HEK293 (cell line): ENCODE measurements at regions not wholly inside any gene's neighbourhood (a gene's known extent, or its start where the extent isn't known, plus 50 kb on each side); places are given as distances from the start of the nearest gene placed in this dataset.

ENCODE experiments used
- BCL11A ChIP-seq: fragments of 450-650 bp; formaldehyde crosslinking; IDR thresholded peaks from 2 replicates; pipeline ENCODE4 v1.5.1; 2016; ENCODE audit warnings: low read depth, missing biosample characterization, missing genetic modification characterization
- GLIS2 ChIP-seq: fragments of 450-650 bp; formaldehyde crosslinking; IDR thresholded peaks from 2 replicates; pipeline ENCODE4 v1.5.1; 2016; ENCODE audit warnings: missing biosample characterization, missing genetic modification characterization
- KLF7 ChIP-seq: fragments of 450-650 bp; formaldehyde crosslinking; IDR thresholded peaks from 2 replicates; pipeline ENCODE4 v1.5.1; 2016; ENCODE audit warnings: missing biosample characterization, missing genetic modification characterization, borderline replicate concordance
- KLF9 ChIP-seq: fragments of 450-650 bp; formaldehyde crosslinking; IDR thresholded peaks from 2 replicates; pipeline ENCODE4 v1.5.1; 2016; ENCODE audit warnings: missing biosample characterization, missing genetic modification characterization, low read depth
- OSR2 ChIP-seq: fragments of 450-650 bp; formaldehyde crosslinking; IDR thresholded peaks from 2 replicates; pipeline ENCODE4 v1.5.1; 2016; ENCODE audit warnings: missing biosample characterization, missing genetic modification characterization
- SALL2 ChIP-seq: fragments of 450-650 bp; formaldehyde crosslinking; IDR thresholded peaks from 2 replicates; pipeline ENCODE4 v1.5.0; 2017; ENCODE audit warnings: missing biosample characterization, mild to moderate bottlenecking, missing genetic modification characterization, borderline replicate concordance
- SETDB1 ChIP-seq: IDR thresholded peaks from one replicate; pipeline ENCODE4 v1.6.1; 2017; ENCODE audit warnings: mild to moderate bottlenecking, low read length, moderate library complexity, mixed read lengths; ENCODE audit not compliant: insufficient read length
- TCF7L2 ChIP-seq: IDR thresholded peaks from 2 replicates; pipeline ENCODE4 v1.6.1; 2011; ENCODE audit warnings: low read depth, mild to moderate bottlenecking, inconsistent platforms, low read length, moderate library complexity, borderline replicate concordance
- ZFP3 ChIP-seq: fragments of 450-650 bp; formaldehyde crosslinking; IDR thresholded peaks from 2 replicates; pipeline ENCODE4 v1.5.1; 2016; ENCODE audit warnings: low read depth, missing biosample characterization, missing genetic modification characterization
- ZNF112 ChIP-seq: fragments of 450-650 bp; formaldehyde crosslinking; IDR thresholded peaks from 2 replicates; pipeline ENCODE4 v1.5.0; 2017; ENCODE audit warnings: missing biosample characterization, missing genetic modification characterization
- ZNF114 ChIP-seq: fragments of 450-650 bp; formaldehyde crosslinking; IDR thresholded peaks from 2 replicates; pipeline ENCODE4 v1.5.0; 2017; ENCODE audit warnings: missing biosample characterization, missing genetic modification characterization
- ZNF121 ChIP-seq: fragments of 450-650 bp; formaldehyde crosslinking; IDR thresholded peaks from 2 replicates; pipeline ENCODE4 v1.5.1; 2016; ENCODE audit warnings: missing biosample characterization, missing genetic modification characterization
- ZNF132 ChIP-seq: fragments of 450-650 bp; formaldehyde crosslinking; IDR thresholded peaks from 2 replicates; pipeline ENCODE4 v1.5.1; 2017; ENCODE audit warnings: missing biosample characterization, missing genetic modification characterization, borderline replicate concordance
- ZNF146 ChIP-seq: fragments of 450-650 bp; formaldehyde crosslinking; IDR thresholded peaks from 2 replicates; pipeline ENCODE4 v1.5.1; 2016; ENCODE audit warnings: missing biosample characterization, missing genetic modification characterization
- ZNF169 ChIP-seq: fragments of 450-650 bp; formaldehyde crosslinking; IDR thresholded peaks from 2 replicates; pipeline ENCODE4 v1.5.1; 2016; ENCODE audit warnings: missing biosample characterization, missing genetic modification characterization
- ZNF175 ChIP-seq: fragments of 450-650 bp; formaldehyde crosslinking; IDR thresholded peaks from 2 replicates; pipeline ENCODE4 v1.5.1; 2016; ENCODE audit warnings: missing biosample characterization, missing genetic modification characterization
- ZNF19 ChIP-seq: fragments of 450-650 bp; formaldehyde crosslinking; IDR thresholded peaks from 2 replicates; pipeline ENCODE4; 2016; ENCODE audit warnings: missing biosample characterization, missing genetic modification characterization, low read depth
- ZNF2 ChIP-seq: fragments of 450-650 bp; formaldehyde crosslinking; IDR thresholded peaks from 2 replicates; pipeline ENCODE4 v1.5.1; 2016; ENCODE audit warnings: missing biosample characterization, missing genetic modification characterization
- ZNF266 ChIP-seq: fragments of 450-650 bp; formaldehyde crosslinking; IDR thresholded peaks from 2 replicates; pipeline ENCODE4 v1.5.1; 2016; ENCODE audit warnings: missing biosample characterization, missing genetic modification characterization, low read depth
- ZNF341 ChIP-seq: fragments of 450-650 bp; formaldehyde crosslinking; IDR thresholded peaks from 2 replicates; pipeline ENCODE4; 2016; ENCODE audit warnings: low read depth, missing biosample characterization, missing genetic modification characterization
- ZNF473 ChIP-seq: fragments of 450-650 bp; formaldehyde crosslinking; IDR thresholded peaks from 2 replicates; pipeline ENCODE4 v1.5.1; 2017; ENCODE audit warnings: missing biosample characterization, missing genetic modification characterization
- ZNF670 ChIP-seq: fragments of 450-650 bp; formaldehyde crosslinking; IDR thresholded peaks from 2 replicates; pipeline ENCODE4 v1.5.1; 2016; ENCODE audit warnings: missing biosample characterization, missing genetic modification characterization, low read depth
- ZNF76 ChIP-seq: fragments of 450-650 bp; formaldehyde crosslinking; IDR thresholded peaks from 2 replicates; pipeline ENCODE4; 2016; ENCODE audit warnings: low read depth, missing biosample characterization, missing genetic modification characterization, borderline replicate concordance
- ZNF768 ChIP-seq: fragments of 450-650 bp; formaldehyde crosslinking; IDR thresholded peaks from 2 replicates; pipeline ENCODE4 v1.5.1; 2018; ENCODE audit warnings: missing biosample characterization, mild to moderate bottlenecking, missing genetic modification characterization
- ZNF777 ChIP-seq: fragments of 450-650 bp; formaldehyde crosslinking; IDR thresholded peaks from 2 replicates; pipeline ENCODE4 v1.5.1; 2017; ENCODE audit warnings: missing biosample characterization, missing genetic modification characterization, borderline replicate concordance
- ZNF830 ChIP-seq: fragments of 450-650 bp; IDR thresholded peaks from 2 replicates; pipeline ENCODE4 v1.5.0; 2018; ENCODE audit warnings: missing biosample characterization, missing genetic modification characterization, low read depth, mild to moderate bottlenecking, moderate library complexity
- ZNF843 ChIP-seq: fragments of 450-650 bp; formaldehyde crosslinking; IDR thresholded peaks from 2 replicates; pipeline ENCODE4 v1.5.1; 2016; ENCODE audit warnings: missing biosample characterization, missing genetic modification characterization
- ZSCAN16 ChIP-seq: fragments of 450-650 bp; formaldehyde crosslinking; IDR thresholded peaks from 2 replicates; pipeline ENCODE4 v1.5.1; 2016; ENCODE audit warnings: missing biosample characterization, missing genetic modification characterization
- ZSCAN23 ChIP-seq: fragments of 450-650 bp; formaldehyde crosslinking; IDR thresholded peaks from 2 replicates; pipeline ENCODE4 v1.5.1; 2016; ENCODE audit warnings: missing biosample characterization, missing genetic modification characterization
- ZXDB ChIP-seq: fragments of 450-650 bp; formaldehyde crosslinking; IDR thresholded peaks from 2 replicates; pipeline ENCODE4 v1.5.1; 2016; ENCODE audit warnings: missing biosample characterization, missing genetic modification characterization
- TF ChIP-seq, protein P1 (sequence below): fragments of 450-650 bp; formaldehyde crosslinking; IDR thresholded peaks from 2 replicates; pipeline ENCODE4 v1.5.1; 2016; ENCODE audit warnings: missing biosample characterization, missing genetic modification characterization
- TF ChIP-seq, protein P2 (sequence below): fragments of 450-650 bp; formaldehyde crosslinking; IDR thresholded peaks from 2 replicates; pipeline ENCODE4 v1.5.1; 2017; ENCODE audit warnings: missing biosample characterization, missing genetic modification characterization
- TF ChIP-seq, protein P3 (sequence below): fragments of 450-650 bp; formaldehyde crosslinking; conservative IDR thresholded peaks from 2 replicates; pipeline ENCODE4 v1.5.1; 2016; ENCODE audit warnings: low read depth, missing biosample characterization, missing genetic modification characterization

DNA sequence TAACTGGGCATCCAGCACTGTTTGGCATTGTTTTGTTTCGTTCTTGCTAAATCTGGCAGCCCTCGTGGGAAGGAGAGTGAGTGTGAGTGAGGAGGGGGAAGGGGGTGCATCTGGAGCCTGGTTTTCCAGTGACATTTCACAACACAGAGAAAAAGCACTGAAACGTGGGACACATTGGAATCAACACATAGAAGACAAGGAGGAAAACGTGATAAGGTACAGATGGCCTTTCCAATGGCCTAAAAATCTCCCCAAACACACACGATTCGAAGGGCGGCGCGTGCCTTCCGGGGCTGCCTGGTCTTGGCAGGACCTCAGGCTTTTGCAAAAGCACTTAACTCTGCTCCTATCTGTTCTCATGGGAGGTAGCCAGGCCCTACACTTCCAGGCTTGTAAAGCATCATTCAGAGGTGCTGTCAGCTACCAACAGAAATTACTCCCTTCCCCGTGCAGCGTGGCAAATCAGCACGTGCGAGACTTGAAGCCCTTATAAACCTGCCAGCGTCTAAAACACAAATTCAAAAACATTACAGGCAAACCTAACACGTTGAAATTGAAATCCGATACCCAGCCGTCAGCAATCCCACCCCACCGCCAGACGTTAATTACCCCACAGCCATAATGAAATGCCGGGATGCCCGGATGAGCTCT lies 129.4 kb downstream of the OLFM1 start (continued):
- TF ChIP-seq, protein P1, sequence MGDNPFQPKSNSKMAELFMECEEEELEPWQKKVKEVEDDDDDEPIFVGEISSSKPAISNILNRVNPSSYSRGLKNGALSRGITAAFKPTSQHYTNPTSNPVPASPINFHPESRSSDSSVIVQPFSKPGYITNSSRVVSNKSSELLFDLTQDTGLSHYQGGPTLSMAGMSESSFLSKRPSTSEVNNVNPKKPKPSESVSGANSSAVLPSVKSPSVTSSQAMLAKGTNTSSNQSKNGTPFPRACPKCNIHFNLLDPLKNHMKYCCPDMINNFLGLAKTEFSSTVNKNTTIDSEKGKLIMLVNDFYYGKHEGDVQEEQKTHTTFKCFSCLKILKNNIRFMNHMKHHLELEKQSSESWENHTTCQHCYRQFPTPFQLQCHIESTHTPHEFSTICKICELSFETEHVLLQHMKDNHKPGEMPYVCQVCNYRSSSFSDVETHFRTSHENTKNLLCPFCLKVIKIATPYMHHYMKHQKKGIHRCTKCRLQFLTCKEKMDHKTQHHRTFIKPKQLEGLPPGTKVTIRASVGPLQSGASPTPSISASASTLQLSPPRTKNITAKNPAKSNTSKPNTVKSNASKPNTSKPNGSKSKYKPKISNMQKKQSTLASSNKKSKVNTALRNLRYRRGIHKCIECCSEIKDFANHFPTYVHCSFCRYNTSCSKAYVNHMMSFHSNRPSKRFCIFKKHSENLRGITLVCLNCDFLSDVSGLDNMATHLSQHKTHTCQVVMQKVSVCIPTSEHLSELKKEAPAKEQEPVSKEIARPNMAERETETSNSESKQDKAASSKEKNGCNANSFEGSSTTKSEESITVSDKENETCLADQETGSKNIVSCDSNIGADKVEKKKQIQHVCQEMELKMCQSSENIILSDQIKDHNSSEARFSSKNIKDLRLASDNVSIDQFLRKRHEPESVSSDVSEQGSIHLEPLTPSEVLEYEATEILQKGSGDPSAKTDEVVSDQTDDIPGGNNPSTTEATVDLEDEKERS (tag by site-specific recombination), result no peak
- no peak for TF ChIP-seq BCL11A
- TF ChIP-seq ZSCAN23 (tag by site-specific recombination), result no peak
- TF ChIP-seq ZNF169 (tag by site-specific recombination), result no peak
- no peak for TF ChIP-seq ZNF132 (tag by site-specific recombination)
- no peak for TF ChIP-seq ZFP3 (tag by site-specific recombination)
- TF ChIP-seq ZNF112 (tag by site-specific recombination), result no peak
- no peak for TF ChIP-seq ZNF768 (tag by site-specific recombination)
- 0 out of 2 replicates have a peak, but pooled peaks have one; percentile 22 for TF ChIP-seq ZNF2 (tag by site-specific recombination)
- no peak for TF ChIP-seq KLF7 (tag by site-specific recombination)
- no peak for TF ChIP-seq SALL2
- TF ChIP-seq TCF7L2, result no peak
- TF ChIP-seq ZNF121 (tag by site-specific recombination), result no peak
- TF ChIP-seq, protein P2, sequence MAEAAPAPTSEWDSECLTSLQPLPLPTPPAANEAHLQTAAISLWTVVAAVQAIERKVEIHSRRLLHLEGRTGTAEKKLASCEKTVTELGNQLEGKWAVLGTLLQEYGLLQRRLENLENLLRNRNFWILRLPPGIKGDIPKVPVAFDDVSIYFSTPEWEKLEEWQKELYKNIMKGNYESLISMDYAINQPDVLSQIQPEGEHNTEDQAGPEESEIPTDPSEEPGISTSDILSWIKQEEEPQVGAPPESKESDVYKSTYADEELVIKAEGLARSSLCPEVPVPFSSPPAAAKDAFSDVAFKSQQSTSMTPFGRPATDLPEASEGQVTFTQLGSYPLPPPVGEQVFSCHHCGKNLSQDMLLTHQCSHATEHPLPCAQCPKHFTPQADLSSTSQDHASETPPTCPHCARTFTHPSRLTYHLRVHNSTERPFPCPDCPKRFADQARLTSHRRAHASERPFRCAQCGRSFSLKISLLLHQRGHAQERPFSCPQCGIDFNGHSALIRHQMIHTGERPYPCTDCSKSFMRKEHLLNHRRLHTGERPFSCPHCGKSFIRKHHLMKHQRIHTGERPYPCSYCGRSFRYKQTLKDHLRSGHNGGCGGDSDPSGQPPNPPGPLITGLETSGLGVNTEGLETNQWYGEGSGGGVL (tag by site-specific recombination), result no peak
- TF ChIP-seq, protein P3, sequence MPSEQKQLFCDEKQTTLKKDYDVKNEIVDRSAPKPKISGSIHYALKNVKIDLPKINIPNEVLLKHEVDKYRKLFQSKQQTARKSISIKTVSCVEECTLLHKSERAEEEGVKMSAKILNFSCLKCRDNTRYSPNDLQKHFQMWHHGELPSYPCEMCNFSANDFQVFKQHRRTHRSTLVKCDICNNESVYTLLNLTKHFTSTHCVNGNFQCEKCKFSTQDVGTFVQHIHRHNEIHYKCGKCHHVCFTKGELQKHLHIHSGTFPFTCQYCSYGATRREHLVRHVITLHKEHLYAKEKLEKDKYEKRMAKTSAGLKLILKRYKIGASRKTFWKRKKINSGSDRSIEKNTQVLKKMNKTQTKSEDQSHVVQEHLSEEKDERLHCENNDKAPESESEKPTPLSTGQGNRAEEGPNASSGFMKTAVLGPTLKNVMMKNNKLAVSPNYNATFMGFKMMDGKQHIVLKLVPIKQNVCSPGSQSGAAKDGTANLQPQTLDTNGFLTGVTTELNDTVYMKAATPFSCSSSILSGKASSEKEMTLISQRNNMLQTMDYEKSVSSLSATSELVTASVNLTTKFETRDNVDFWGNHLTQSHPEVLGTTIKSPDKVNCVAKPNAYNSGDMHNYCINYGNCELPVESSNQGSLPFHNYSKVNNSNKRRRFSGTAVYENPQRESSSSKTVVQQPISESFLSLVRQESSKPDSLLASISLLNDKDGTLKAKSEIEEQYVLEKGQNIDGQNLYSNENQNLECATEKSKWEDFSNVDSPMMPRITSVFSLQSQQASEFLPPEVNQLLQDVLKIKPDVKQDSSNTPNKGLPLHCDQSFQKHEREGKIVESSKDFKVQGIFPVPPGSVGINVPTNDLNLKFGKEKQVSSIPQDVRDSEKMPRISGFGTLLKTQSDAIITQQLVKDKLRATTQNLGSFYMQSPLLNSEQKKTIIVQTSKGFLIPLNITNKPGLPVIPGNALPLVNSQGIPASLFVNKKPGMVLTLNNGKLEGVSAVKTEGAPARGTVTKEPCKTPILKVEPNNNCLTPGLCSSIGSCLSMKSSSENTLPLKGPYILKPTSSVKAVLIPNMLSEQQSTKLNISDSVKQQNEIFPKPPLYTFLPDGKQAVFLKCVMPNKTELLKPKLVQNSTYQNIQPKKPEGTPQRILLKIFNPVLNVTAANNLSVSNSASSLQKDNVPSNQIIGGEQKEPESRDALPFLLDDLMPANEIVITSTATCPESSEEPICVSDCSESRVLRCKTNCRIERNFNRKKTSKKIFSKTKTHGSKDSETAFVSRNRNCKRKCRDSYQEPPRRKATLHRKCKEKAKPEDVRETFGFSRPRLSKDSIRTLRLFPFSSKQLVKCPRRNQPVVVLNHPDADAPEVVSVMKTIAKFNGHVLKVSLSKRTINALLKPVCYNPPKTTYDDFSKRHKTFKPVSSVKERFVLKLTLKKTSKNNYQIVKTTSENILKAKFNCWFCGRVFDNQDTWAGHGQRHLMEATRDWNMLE (tag by site-specific recombination), result no peak
- TF ChIP-seq ZNF76 (tag by site-specific recombination), result 0 out of 2 replicates have a peak, but pooled peaks have one; percentile 16
- TF ChIP-seq OSR2 (tag by site-specific recombination), result peak; percentile 91
- TF ChIP-seq ZNF341 (tag by site-specific recombination), result no peak
- no peak for TF ChIP-seq ZSCAN16
- TF ChIP-seq GLIS2 (tag by site-specific recombination), result 0 out of 2 replicates have a peak, but pooled peaks have one; percentile 27
- no peak for TF ChIP-seq ZNF777 (tag by site-specific recombination)
- no peak for TF ChIP-seq ZNF473 (tag by site-specific recombination)
- peak; percentile 78 for TF ChIP-seq SETDB1
- TF ChIP-seq ZNF146, result no peak
- TF ChIP-seq ZNF19 (tag by site-specific recombination), result no peak
- TF ChIP-seq ZNF670 (tag by site-specific recombination), result no peak
- no peak for TF ChIP-seq ZNF175 (tag by site-specific recombination)
- no peak for TF ChIP-seq ZNF843 (tag by site-specific recombination)
- no peak for TF ChIP-seq ZNF114 (tag by site-specific recombination)
- no peak for TF ChIP-seq KLF9 (tag by site-specific recombination)
- no peak for TF ChIP-seq ZNF830 (tag by site-specific recombination)
- no peak for TF ChIP-seq ZXDB
- no peak for TF ChIP-seq ZNF266
